H9 (cell line): ENCODE measurements at regions not wholly inside any gene's neighbourhood (a gene's known extent, or its start where the extent isn't known, plus 50 kb on each side); places are given as distances from the start of the nearest gene placed in this dataset.

ENCODE experiments used
- DNase-seq: peaks from one replicate; pipeline ENCODE4 v3.0.0-alpha.2; 2017
- H2AFZ ChIP-seq: one replicate; pipeline ENCODE4 v1.6.1; 2013; ENCODE audit warnings: mild to moderate bottlenecking, low read length, control low read depth, moderate library complexity
- H2AK5ac ChIP-seq: 2 replicates; pipeline ENCODE4 v1.6.1; 2013; ENCODE audit warnings: low read length, control low read depth, mixed read lengths; ENCODE audit not compliant: insufficient read length
- H2BK120ac ChIP-seq: one replicate; pipeline ENCODE4 v1.6.1; 2013; ENCODE audit warnings: low read depth, mild to moderate bottlenecking, low read length, control low read depth, inconsistent platforms; ENCODE audit not compliant: poor library complexity, severe bottlenecking
- H2BK12ac ChIP-seq: 2 replicates; pipeline ENCODE4 v1.6.1; 2013; ENCODE audit warnings: low read length, control low read depth, mixed read lengths, low read depth; ENCODE audit not compliant: insufficient read length
- H2BK15ac ChIP-seq: 2 replicates; pipeline ENCODE4 v1.6.1; 2013; ENCODE audit warnings: low read depth, low read length, control low read depth
- H2BK20ac ChIP-seq: one replicate; pipeline ENCODE4 v1.6.1; 2013; ENCODE audit warnings: low read depth, mild to moderate bottlenecking, low read length, control low read depth, inconsistent platforms; ENCODE audit not compliant: poor library complexity, severe bottlenecking
- H2BK5ac ChIP-seq: 2 replicates; pipeline ENCODE4 v1.6.1; 2013; ENCODE audit warnings: low read length, control low read depth, mixed read lengths; ENCODE audit not compliant: insufficient read length
- H3K14ac ChIP-seq: 2 replicates; pipeline ENCODE4 v1.6.1; 2013; ENCODE audit warnings: low read length, control low read depth; ENCODE audit not compliant: insufficient read depth
- H3K18ac ChIP-seq: 2 replicates; pipeline ENCODE4 v1.6.1; 2013; ENCODE audit warnings: low read depth, mild to moderate bottlenecking, mixed read lengths, low read length, control low read depth; ENCODE audit not compliant: insufficient read length
- H3K23ac ChIP-seq: 2 replicates; pipeline ENCODE4 v1.6.1; 2013; ENCODE audit warnings: low read length, control low read depth, mixed read lengths, low read depth; ENCODE audit not compliant: insufficient read length
- H3K23me2 ChIP-seq: 2 replicates; pipeline ENCODE4 v1.6.1; 2013; ENCODE audit warnings: low read depth, mild to moderate bottlenecking, mixed read lengths, low read length, control low read depth; ENCODE audit not compliant: insufficient read length, poor library complexity, severe bottlenecking
- H3K27ac ChIP-seq: 2 replicates; pipeline ENCODE4 v1.5.1; 2013; ENCODE audit warnings: low read length, control low read depth, mixed read lengths, low read depth; ENCODE audit not compliant: insufficient read length
- H3K27me3 ChIP-seq: 2 replicates; pipeline ENCODE4 v1.6.1; 2013; ENCODE audit warnings: low read length, control low read depth, inconsistent platforms; ENCODE audit not compliant: insufficient read depth
- H3K4ac ChIP-seq: 2 replicates; pipeline ENCODE4 v1.6.1; 2013; ENCODE audit warnings: low read depth, mild to moderate bottlenecking, control low read depth, inconsistent platforms, low read length, moderate library complexity
- H3K4me1 ChIP-seq: 2 replicates; pipeline ENCODE4 v1.6.1; 2013; ENCODE audit warnings: low read length, control low read depth, inconsistent platforms; ENCODE audit not compliant: insufficient read depth
- H3K4me2 ChIP-seq: 2 replicates; pipeline ENCODE4 v1.6.1; 2013; ENCODE audit warnings: low read length, control low read depth, mixed read lengths; ENCODE audit not compliant: insufficient read length, insufficient read depth
- H3K56ac ChIP-seq: 2 replicates; pipeline ENCODE4 v1.6.1; 2013; ENCODE audit warnings: low read depth, mild to moderate bottlenecking, mixed read lengths, low read length, control low read depth; ENCODE audit not compliant: insufficient read length
- H3K79me1 ChIP-seq: 2 replicates; pipeline ENCODE4 v1.6.1; 2013; ENCODE audit warnings: low read depth, mild to moderate bottlenecking, moderate library complexity, low read length, control low read depth, inconsistent platforms; ENCODE audit not compliant: insufficient read depth, poor library complexity, severe bottlenecking
- H3K79me2 ChIP-seq: 2 replicates; pipeline ENCODE4 v1.6.1; 2013; ENCODE audit warnings: low read length, control low read depth, inconsistent platforms; ENCODE audit not compliant: insufficient read depth
- H3K9ac ChIP-seq: 2 replicates; pipeline ENCODE4 v1.6.1; 2013; ENCODE audit warnings: low read length, control low read depth, mixed read lengths; ENCODE audit not compliant: insufficient read length; ENCODE audit errors: extremely low read depth
- H3K9me3 ChIP-seq: one replicate; pipeline ENCODE4 v1.6.1; 2013; ENCODE audit warnings: low read depth, low read length, inconsistent platforms; ENCODE audit not compliant: control insufficient read depth
- H3T11ph ChIP-seq: one replicate; pipeline ENCODE4 v1.6.1; 2013; ENCODE audit warnings: mild to moderate bottlenecking, low read length, control low read depth, inconsistent platforms
- H4K20me1 ChIP-seq: one replicate; pipeline ENCODE4 v1.6.1; 2013; ENCODE audit not compliant: control insufficient read depth, insufficient read length, insufficient read depth
- H4K5ac ChIP-seq: 2 replicates; pipeline ENCODE4 v1.6.1; 2013; ENCODE audit warnings: low read depth, mild to moderate bottlenecking, mixed read lengths, low read length, control low read depth; ENCODE audit not compliant: insufficient read length
- H4K8ac ChIP-seq: replicated peaks from 2 replicates; pipeline ENCODE4 v1.6.1; 2013; ENCODE audit warnings: low read length, control low read depth, mixed read lengths, low read depth; ENCODE audit not compliant: insufficient read length
- H4K91ac ChIP-seq: 2 replicates; pipeline ENCODE4 v1.6.1; 2013; ENCODE audit warnings: low read depth, mild to moderate bottlenecking, moderate library complexity, mixed read lengths, low read length, control low read depth; ENCODE audit not compliant: insufficient read length
- H3K27ac Mint-ChIP-seq, 3 experiments: 2 replicates in 2 of 3; 3 replicates in 1 of 3; pipeline ENCODE4 v1.8.0; 2020 to 2021; ENCODE audit warnings: mixed read lengths in 3 of 3, mild to moderate bottlenecking in 1 of 3, moderate library complexity in 1 of 3
- H3K27me3 Mint-ChIP-seq: 2 replicates; pipeline ENCODE4 v1.8.0; 2021; ENCODE audit warnings: low read depth, mild to moderate bottlenecking, moderate library complexity, mixed read lengths
- H3K36me3 Mint-ChIP-seq, 3 experiments: 2 replicates in 2 of 3; 3 replicates in 1 of 3; pipeline ENCODE4 v1.8.0; 2020 to 2021; ENCODE audit warnings: low read depth in 3 of 3, mixed read lengths in 3 of 3; ENCODE audit not compliant: insufficient read depth in 1 of 3
- H3K4me1 Mint-ChIP-seq, 2 experiments: 2 replicates each; pipeline ENCODE4 v1.8.0; 2020; ENCODE audit warnings: mixed read lengths in 2 of 2
- H3K4me3 Mint-ChIP-seq, 2 experiments: 2 replicates in 1 of 2; 3 replicates in 1 of 2; pipeline ENCODE4 v1.8.0; 2020 to 2021; ENCODE audit warnings: mild to moderate bottlenecking in 2 of 2, mixed read lengths in 2 of 2, moderate library complexity in 1 of 2
- H3K9me3 Mint-ChIP-seq, 2 experiments: 2 replicates in 1 of 2; 3 replicates in 1 of 2; pipeline ENCODE4 v1.8.0; 2020; ENCODE audit warnings: mild to moderate bottlenecking in 2 of 2, mixed read lengths in 2 of 2, moderate library complexity in 1 of 2
- CTCF ChIP-seq: fragments of 200-600 bp; sonication (generic); conservative IDR thresholded peaks from 3 replicates; pipeline ENCODE4 v1.8.0; 2021; ENCODE audit warnings: antibody characterized with exemption, mild to moderate bottlenecking

GRCh38 chr1:63116016-63116415 is 206.4 kb upstream of the FOXD3 start:
- H3K23me2 ChIP-seq: no peaks in the 10 kb centered on the region
- no peak for DNase-seq
- Mint-ChIP-seq H3K4me3 (no peak overlapping the region), H3K27ac (no peak overlapping the region; a peak in 1 of 7 replicates), H3K9me3 (no peaks in the 10 kb centered on the region; a peak in 1 of 5 replicates), H3K36me3 (no peaks in the 10 kb centered on the region), H3K27me3 (0 out of 2 replicates have a peak, but pooled peaks cover 3% of the 10 kb centered on the region), H3K4me1 (peaks cover 31 to 33% of the 10 kb centered on the region in 2 experiments)
- H4K91ac ChIP-seq: no peak overlapping the region
- peaks cover 9% of the 10 kb centered on the region for H3K4me1 ChIP-seq
- no peak overlapping the region for H3K23ac ChIP-seq
- H3K79me1 ChIP-seq: no peaks in the 10 kb centered on the region
- no peak overlapping the region for H3K18ac ChIP-seq
- H2BK5ac ChIP-seq: no peak overlapping the region
- H3K27ac ChIP-seq: no peak overlapping the region
- no peaks in the 10 kb centered on the region for H4K20me1 ChIP-seq
- no peak overlapping the region for H2BK120ac ChIP-seq
- no peaks in the 10 kb centered on the region for H3K9me3 ChIP-seq
- H3K14ac ChIP-seq: no peak overlapping the region
- H3K4ac ChIP-seq: no peak overlapping the region
- no peak overlapping the region for H2BK15ac ChIP-seq
- TF ChIP-seq CTCF: no peak
- H2BK20ac ChIP-seq: no peak overlapping the region
- no peak overlapping the region for H3T11ph ChIP-seq
- H3K79me2 ChIP-seq: no peaks in the 10 kb centered on the region
- H2AK5ac ChIP-seq: no peak overlapping the region
- no peak overlapping the region for H2AFZ ChIP-seq
- H4K5ac ChIP-seq: no peak overlapping the region
- H3K27me3 ChIP-seq: peaks cover 2% of the 10 kb centered on the region; the same call in 1 of the 2 replicates
- H3K4me2 ChIP-seq: no peak overlapping the region
- no peak overlapping the region for H3K56ac ChIP-seq
- no peak overlapping the region for H3K9ac ChIP-seq
- no peak overlapping the region for H4K8ac ChIP-seq
- no peak overlapping the region for H2BK12ac ChIP-seq
